Stimulated activated CD4-positive, alpha-beta T cell treated with anti-CD3 and anti-CD28 coated beads, Interleukin-15, amount 100 ng/mL, for 24 hours (primary cell): ENCODE measurements at regions not wholly inside any gene's neighbourhood (a gene's known extent, or its start where the extent isn't known, plus 50 kb on each side); places are given as distances from the start of the nearest gene placed in this dataset.

ENCODE experiments used
- DNase-seq: peaks from one replicate; pipeline ENCODE4 v3.0.0-alpha.2; 2020

- DNase-seq = no peak
Observed at GRCh38 chr6:155706806-155707205, 251.2 kb upstream of the NOX3 start.

- DNase-seq = no peak
Observed at GRCh38 chr6:155706341-155706740, 250.7 kb upstream of the NOX3 start.

GRCh38 chr6:155701342-155701741 is 245.7 kb upstream of the NOX3 start:
- DNase-seq = no peak

GRCh38 chr6:155695495-155695894 is 239.9 kb upstream of the NOX3 start:
- DNase-seq = no peak

- no peak for DNase-seq
Observed at GRCh38 chr6:155694419-155694790, 238.8 kb upstream of the NOX3 start.

GRCh38 chr6:155693573-155694418 is 238.2 kb upstream of the NOX3 start:
- DNase-seq = no peak

GRCh38 chr6:155690820-155691219 is 235.2 kb upstream of the NOX3 start:
- no peak for DNase-seq

- DNase-seq = no peak
Observed at GRCh38 chr6:155687645-155688044, 232.0 kb upstream of the NOX3 start.

GRCh38 chr6:155684416-155685196 is 229.0 kb upstream of the NOX3 start:
- DNase-seq = no peak

GRCh38 chr6:155678361-155678760 is 222.7 kb upstream of the NOX3 start:
- DNase-seq = no peak

GRCh38 chr6:155676346-155676745 is 220.7 kb upstream of the NOX3 start:
- DNase-seq = no peak

- no peak for DNase-seq
Observed at GRCh38 chr6:155670655-155671054, 215.0 kb upstream of the NOX3 start.

- DNase-seq = no peak
Observed at GRCh38 chr6:155660251-155660977, 204.8 kb upstream of the NOX3 start.

- no peak for DNase-seq
Observed at GRCh38 chr6:155656024-155656423, 200.4 kb upstream of the NOX3 start.

GRCh38 chr6:155654474-155654873 is 198.8 kb upstream of the NOX3 start:
- DNase-seq = no peak

- DNase-seq = no peak
Observed at GRCh38 chr6:155648301-155648700, 192.7 kb upstream of the NOX3 start.

GRCh38 chr6:155647354-155647753 is 191.7 kb upstream of the NOX3 start:
- DNase-seq = no peak

- no peak for DNase-seq
Observed at GRCh38 chr6:155646443-155646842, 190.8 kb upstream of the NOX3 start.

- no peak for DNase-seq
Observed at GRCh38 chr6:155645325-155645724, 189.7 kb upstream of the NOX3 start.

- no peak for DNase-seq
Observed at GRCh38 chr6:155641603-155642002, 186.0 kb upstream of the NOX3 start.

- no peak for DNase-seq
Observed at GRCh38 chr6:155638200-155638599, 182.6 kb upstream of the NOX3 start.

- DNase-seq = no peak
Observed at GRCh38 chr6:155635416-155635815, 179.8 kb upstream of the NOX3 start.

- no peak for DNase-seq
Observed at GRCh38 chr6:155630085-155630484, 174.4 kb upstream of the NOX3 start.

- DNase-seq = no peak
Observed at GRCh38 chr6:155629652-155630051, 174.0 kb upstream of the NOX3 start.
